HTR-8/SVneo (cell line): ENCODE measurements at regions not wholly inside any gene's neighbourhood (a gene's known extent, or its start where the extent isn't known, plus 50 kb on each side); places are given as distances from the start of the nearest gene placed in this dataset.
A peak's percentile ranks its signal among the peaks of the same experiment; 100 is the strongest.

Experiments
- DNase-seq: peaks from one replicate; pipeline ENCODE4 v3.0.0; 2011; ENCODE audit warnings: low spot score, mixed read lengths; ENCODE audit not compliant: insufficient read length
- FAIRE-seq: peaks from 2 replicates; lab custom pipeline; 2011; peaks lifted over from hg19 to GRCh38; lab: Jason Lieb, UNC

GRCh38 chr20:40738976-40739375 lies 49.9 kb upstream of the MAFB start:
- peak; percentile 69 for FAIRE-seq
- DNase-seq, result no peak

GRCh38 chr20:40739841-40740240 lies 50.8 kb upstream of the MAFB start:
- FAIRE-seq (no peak), DNase-seq (no peak)

GRCh38 chr20:40741507-40742106 lies 52.6 kb upstream of the MAFB start:
- DNase-seq, result peak; percentile 62
- peak; percentile 13 for FAIRE-seq

- FAIRE-seq (no peak), DNase-seq (no peak)
These were observed 54.2 kb upstream of the MAFB start for GRCh38 chr20:40743141-40743775.

- FAIRE-seq (no peak), DNase-seq (no peak)
These were observed 55.2 kb upstream of the MAFB start for GRCh38 chr20:40744072-40744817.

GRCh38 chr20:40744818-40745175 lies 55.8 kb upstream of the MAFB start:
- FAIRE-seq, result no peak
- DNase-seq, result no peak

GRCh38 chr20:40746251-40746650 lies 57.2 kb upstream of the MAFB start:
- FAIRE-seq (peak; percentile 54), DNase-seq (no peak)

- FAIRE-seq (no peak), DNase-seq (no peak)
These were observed 59.1 kb upstream of the MAFB start for GRCh38 chr20:40748182-40748581.

- FAIRE-seq, result no peak
- DNase-seq, result no peak
These were observed 61.0 kb upstream of the MAFB start for GRCh38 chr20:40749985-40750506.

- FAIRE-seq (no peak), DNase-seq (no peak)
These were observed 61.6 kb upstream of the MAFB start for GRCh38 chr20:40750541-40751035.

- DNase-seq, result no peak
- no peak for FAIRE-seq
These were observed 64.4 kb upstream of the MAFB start for GRCh38 chr20:40753472-40753871.

- FAIRE-seq, result no peak
These were observed 65.4 kb upstream of the MAFB start for GRCh38 chr20:40754339-40754943.

GRCh38 chr20:40757087-40757486 lies 68.1 kb upstream of the MAFB start:
- no peak for DNase-seq
- FAIRE-seq, result no peak

More at GRCh38 chr20:40754339-40754943, 65.4 kb upstream of the MAFB start:
- no peak for DNase-seq

GRCh38 chr20:40758790-40759189 lies 69.8 kb upstream of the MAFB start:
- no peak for DNase-seq
- no peak for FAIRE-seq

GRCh38 chr20:40760399-40760798 lies 71.4 kb upstream of the MAFB start:
- FAIRE-seq (peak; percentile 76), DNase-seq (no peak)

GRCh38 chr20:40763646-40764295 lies 74.7 kb upstream of the MAFB start:
- FAIRE-seq (no peak), DNase-seq (no peak)

GRCh38 chr20:40765814-40766480 lies 76.9 kb upstream of the MAFB start:
- no peak for FAIRE-seq
- no peak for DNase-seq

- DNase-seq (no peak), FAIRE-seq (no peak)
These were observed 78.0 kb upstream of the MAFB start for GRCh38 chr20:40766790-40767614.

GRCh38 chr20:40767615-40767924 lies 78.5 kb upstream of the MAFB start:
- no peak for FAIRE-seq
- DNase-seq, result no peak
